HG03520 (cell line): ENCODE measurements at regions not wholly inside any gene's neighbourhood (a gene's known extent, or its start where the extent isn't known, plus 50 kb on each side); places are given as distances from the start of the nearest gene placed in this dataset.

ENCODE experiments used
- ATAC-seq: cut with Tn5 transposase; IDR thresholded peaks from one replicate; pipeline ENCODE4 v1.9.1; 2021; ENCODE audit warnings: mild to moderate bottlenecking, moderate library complexity; ENCODE audit not compliant: unreplicated experiment

DNA sequence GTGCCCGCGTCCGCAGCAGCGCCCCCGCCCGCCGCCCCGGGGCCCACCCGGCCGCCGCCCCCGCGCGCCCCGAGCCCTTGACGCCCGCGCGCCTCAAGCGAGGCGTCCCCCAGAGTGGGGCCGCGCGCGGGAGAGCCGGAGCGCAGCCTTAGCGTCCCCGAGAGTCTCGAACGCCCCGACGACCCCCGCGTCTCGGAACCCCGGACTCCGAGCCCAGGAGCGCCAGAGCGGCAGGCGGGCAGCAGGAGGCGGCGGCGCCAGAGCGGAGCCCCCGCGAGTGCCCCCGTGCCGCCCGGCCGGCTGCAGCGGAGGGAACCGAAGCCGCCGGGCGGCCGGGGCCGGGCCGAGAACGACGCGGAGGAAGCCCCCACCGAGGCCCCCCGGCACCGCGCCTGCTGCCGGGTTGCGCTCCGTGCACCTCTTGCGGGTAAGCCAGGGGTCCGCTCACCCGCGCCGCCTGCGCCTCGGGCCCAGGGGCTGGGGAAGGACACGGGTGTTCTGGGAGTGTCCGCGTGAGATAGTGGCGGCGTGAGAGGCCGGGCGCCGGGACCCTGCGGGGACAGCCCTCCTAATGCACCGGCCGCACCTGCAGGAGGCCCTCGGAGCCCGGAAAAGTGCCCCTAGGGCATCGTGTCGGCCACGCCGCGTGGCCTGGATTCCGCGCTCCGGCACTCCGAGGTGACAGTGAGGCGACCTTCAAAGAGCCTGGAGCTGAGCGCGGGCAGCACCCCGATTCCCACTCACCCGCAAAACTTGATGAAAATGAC lies 52.0 kb upstream of the ULK4 start:
- ATAC-seq: peak; percentile 4

DNA sequence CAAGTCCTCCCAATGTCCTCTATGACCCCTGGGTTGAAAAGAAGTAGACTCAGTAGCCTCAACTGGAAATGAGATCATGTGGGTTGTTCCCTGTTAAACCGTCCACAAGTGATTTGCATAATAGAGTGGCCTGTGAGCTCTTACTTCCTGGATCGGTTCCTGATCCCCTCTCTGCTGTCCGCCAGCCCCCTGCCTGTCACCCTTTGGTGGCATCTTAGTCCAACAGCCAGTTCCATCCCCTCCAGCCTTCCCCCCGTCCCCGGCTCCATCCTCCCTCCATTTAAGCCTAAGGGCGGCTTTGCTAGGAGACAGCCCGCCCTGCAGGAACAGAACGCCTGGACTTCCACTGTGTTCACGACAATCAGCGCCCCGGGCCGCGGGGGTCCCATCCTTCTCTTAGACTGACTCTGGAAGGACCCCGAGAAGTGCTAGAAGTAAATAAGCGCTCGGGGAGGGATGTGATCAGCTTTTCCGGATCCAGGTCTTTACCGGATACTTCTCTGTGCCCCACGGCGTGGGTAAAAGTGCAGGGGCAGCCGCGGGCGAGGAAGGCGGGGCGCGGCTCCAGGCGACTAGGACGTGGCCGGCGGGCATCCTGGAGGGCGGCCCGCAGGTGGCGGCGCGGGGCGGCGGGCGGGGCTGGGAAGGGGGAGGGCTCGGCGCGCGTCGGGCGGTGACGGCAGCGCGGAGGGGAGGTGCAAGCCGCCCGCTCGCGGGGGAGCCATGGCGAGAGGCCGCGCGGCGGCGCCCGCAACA lies 51.2 kb upstream of the ULK4 start:
- ATAC-seq: peak; percentile 74

DNA sequence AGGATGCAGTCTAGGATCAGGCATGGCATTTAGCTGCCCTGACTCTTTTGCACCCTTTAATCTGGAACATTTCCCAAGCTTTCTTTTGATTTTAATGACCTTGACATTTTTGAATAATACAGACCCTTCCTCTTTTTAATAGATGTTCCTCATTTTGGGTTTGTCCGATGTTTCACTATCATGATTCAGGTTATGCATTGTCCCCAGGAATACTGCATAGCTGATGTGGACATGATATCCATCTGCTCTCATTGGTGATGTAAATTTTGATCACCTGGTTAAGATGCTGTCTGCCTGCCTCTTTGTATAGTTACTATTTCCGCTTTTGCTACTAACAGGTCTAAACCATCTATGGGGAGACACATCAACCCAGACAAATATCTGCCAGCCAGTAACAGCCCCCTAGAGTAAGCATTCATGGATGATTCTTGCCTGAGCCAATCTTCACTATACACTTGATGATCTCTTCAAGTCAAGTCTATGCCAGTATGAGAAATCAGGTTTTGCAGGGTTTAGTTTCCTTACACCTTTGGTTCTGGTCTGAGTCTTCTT lies 50.6 kb upstream of the ULK4 start:
- ATAC-seq: peak; percentile 27
